ENCODE measurements at regions not wholly inside any gene's neighbourhood (a gene's known extent, or its start where the extent isn't known, plus 50 kb on each side); places are given as distances from the start of the nearest gene placed in this dataset.
A peak's percentile ranks its signal among the peaks of the same experiment; 100 is the strongest.

DNA sequence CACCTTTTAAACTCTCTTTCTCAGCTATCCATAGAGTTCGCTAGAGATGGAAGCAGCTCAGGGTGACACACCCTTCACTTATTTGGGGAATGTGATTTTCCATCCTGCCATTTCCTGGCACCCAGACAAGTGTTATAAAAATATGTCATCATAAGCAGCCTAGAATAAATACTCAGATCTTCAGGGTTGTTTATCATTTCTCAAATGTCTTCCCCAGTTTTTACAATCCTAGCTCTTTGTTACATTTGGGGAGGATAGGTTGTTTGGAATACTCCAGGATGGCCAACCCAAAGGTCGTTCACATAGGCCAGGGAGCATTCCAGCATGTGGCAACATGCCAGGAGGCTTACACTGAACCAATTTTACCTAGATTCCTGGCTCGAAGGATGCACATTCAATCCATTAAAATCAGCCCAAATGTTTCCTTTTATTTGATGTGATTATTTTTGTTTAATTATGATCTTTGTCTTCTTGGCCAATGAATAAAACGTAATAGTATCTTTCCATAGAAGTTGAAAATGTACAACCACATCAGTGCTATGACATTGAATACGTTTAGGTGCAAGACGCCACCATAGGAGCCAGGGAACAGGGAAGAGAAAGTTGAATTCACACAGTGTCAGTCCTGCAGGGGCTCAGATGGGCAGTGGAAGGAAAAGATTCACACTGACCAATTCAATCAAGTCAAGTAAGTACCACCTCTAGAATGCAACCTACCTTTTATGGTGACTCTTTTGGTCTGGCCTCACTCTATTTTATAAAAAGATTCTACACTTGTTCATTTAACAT is 537.7 kb upstream of the MDFIC2 start:
- Mint-ChIP-seq H3K36me3 (ENCODE audit: low read depth) (peaks cover 11% of the 10 kb centered on the region), H3K4me3 (ENCODE audit: unreplicated experiment) (peak overlapping the region; percentile 11), H3K9me3 (ENCODE audit: low read depth) (peaks cover 12% of the 10 kb centered on the region), H3K27ac (ENCODE audit: unreplicated experiment) (peak overlapping the region; percentile 98), H3K4me1 (ENCODE audit: low read depth) (peaks cover 71% of the 10 kb centered on the region), H3K27me3 (ENCODE audit: low read depth) (no peaks in the 10 kb centered on the region)
- TF ChIP-seq, protein P1, sequence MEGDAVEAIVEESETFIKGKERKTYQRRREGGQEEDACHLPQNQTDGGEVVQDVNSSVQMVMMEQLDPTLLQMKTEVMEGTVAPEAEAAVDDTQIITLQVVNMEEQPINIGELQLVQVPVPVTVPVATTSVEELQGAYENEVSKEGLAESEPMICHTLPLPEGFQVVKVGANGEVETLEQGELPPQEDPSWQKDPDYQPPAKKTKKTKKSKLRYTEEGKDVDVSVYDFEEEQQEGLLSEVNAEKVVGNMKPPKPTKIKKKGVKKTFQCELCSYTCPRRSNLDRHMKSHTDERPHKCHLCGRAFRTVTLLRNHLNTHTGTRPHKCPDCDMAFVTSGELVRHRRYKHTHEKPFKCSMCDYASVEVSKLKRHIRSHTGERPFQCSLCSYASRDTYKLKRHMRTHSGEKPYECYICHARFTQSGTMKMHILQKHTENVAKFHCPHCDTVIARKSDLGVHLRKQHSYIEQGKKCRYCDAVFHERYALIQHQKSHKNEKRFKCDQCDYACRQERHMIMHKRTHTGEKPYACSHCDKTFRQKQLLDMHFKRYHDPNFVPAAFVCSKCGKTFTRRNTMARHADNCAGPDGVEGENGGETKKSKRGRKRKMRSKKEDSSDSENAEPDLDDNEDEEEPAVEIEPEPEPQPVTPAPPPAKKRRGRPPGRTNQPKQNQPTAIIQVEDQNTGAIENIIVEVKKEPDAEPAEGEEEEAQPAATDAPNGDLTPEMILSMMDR (IDR thresholded peaks at IDR 0.05) = no peak
- no peak for DNase-seq (ENCODE audit: low spot score)

DNA sequence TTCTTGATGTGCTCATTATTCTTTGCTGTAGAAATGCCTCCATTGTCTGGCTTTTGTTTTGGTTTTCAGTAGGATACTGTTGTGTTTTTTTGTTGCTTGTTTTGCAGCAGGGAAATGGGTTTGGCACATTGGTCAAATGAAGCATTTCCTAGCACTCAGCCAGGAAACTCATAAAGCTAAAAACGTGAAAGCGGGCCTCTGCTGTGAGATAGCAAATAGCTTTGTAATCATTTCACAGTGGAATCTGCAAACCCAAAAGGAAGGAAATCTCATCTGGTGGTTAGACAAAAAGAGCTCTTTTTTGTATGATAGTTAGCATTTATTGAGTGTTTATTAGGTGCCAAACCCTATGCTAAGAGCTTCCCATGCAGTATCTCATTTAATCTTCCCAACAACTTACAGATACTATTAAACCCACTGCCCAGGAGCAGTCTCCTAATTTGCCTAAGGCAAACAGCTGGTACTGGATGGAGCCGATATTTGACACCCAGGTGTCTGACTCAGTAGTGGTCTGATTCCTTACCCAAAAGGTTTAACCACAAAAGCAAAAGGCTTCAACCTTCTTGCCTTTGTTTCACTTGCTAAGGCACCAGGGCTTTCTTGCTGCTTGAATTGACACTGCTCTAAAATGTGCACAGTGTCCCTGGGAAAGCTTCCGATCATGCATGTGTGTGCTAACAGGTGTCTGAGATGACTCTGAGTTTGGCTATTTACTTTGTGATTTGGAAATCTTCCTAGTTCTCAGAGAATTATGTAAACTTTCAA is 527.9 kb upstream of the MDFIC2 start:
- TF ChIP-seq, protein P1 (IDR thresholded peaks at IDR 0.05) = no peak
- DNase-seq (ENCODE audit: low spot score) = no peak

DNA sequence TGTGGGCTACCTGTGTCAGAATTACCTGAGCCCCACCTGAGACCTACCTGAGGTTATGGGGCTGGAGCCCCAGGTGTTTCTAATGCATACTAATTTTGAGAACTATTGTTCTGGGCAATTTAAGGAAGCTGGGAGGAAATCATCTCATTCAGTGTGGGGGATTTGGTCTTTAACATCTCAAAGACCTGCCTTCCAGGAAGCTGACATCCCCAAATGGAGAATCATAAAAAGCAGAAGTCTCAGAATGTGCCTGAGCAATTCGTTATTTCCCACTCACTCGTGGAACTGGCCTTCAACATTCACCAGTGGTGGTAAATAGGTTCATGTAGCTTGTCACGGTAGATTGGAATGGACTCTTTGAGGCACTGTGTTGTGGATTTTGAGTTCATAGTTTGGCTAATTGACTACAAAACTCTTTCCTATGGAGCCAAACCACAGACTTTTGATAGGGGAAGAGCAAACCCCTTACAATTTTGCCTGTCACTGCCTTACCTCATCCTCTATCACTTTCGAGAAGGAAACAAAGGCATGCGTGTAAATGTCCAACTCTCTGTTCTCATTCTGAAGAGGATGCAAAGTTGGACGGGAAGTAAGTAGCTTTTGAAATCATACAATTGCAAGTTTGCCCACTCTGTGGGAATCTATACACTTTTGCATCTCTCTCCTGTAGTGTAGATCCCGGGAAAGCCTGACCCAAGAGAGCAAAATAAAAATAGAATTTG is 521.0 kb upstream of the MDFIC2 start:
- no peak for DNase-seq (ENCODE audit: low spot score)
- peak overlapping the region; percentile 95 for H3K27ac Mint-ChIP-seq (ENCODE audit: unreplicated experiment)
- no peaks in the 10 kb centered on the region for H3K36me3 Mint-ChIP-seq (ENCODE audit: low read depth)
- TF ChIP-seq, protein P1 (IDR thresholded peaks at IDR 0.05) = no peak
- peaks cover 3% of the 10 kb centered on the region for H3K9me3 Mint-ChIP-seq (ENCODE audit: low read depth)
- no peaks in the 10 kb centered on the region for H3K27me3 Mint-ChIP-seq (ENCODE audit: low read depth)
- peaks cover 50% of the 10 kb centered on the region for H3K4me1 Mint-ChIP-seq (ENCODE audit: low read depth)
- no peak overlapping the region for H3K4me3 Mint-ChIP-seq (ENCODE audit: unreplicated experiment)

More for the DNA sequence above, 527.9 kb upstream of the MDFIC2 start:
- no peak overlapping the region for H3K4me3 Mint-ChIP-seq (ENCODE audit: unreplicated experiment)
- no peak overlapping the region for H3K27ac Mint-ChIP-seq (ENCODE audit: unreplicated experiment)
- peaks cover 30% of the 10 kb centered on the region for H3K4me1 Mint-ChIP-seq (ENCODE audit: low read depth)
- H3K9me3 Mint-ChIP-seq (ENCODE audit: low read depth) = peaks cover 3% of the 10 kb centered on the region
- H3K27me3 Mint-ChIP-seq (ENCODE audit: low read depth) = no peaks in the 10 kb centered on the region
- H3K36me3 Mint-ChIP-seq (ENCODE audit: low read depth) = no peaks in the 10 kb centered on the region

DNA sequence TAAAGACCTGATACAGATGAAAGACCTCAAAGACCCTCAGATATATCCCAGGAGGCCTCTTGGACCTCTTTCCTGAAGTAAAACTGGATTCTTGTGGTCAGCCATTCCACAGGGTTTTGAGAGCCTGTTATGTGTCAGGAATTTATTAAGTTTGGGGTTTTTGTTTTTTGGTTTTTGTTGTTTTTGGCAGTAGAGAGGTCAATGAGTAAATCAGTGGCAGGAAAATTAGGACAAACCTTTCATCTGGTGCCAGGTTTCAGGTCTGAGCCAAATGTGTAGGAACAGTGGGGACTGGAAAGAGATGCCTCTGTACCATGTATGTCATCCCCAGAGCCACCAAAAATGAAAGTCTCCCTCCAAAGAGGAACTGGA is 520.4 kb upstream of the MDFIC2 start:
- no peak for DNase-seq (ENCODE audit: low spot score)
- Mint-ChIP-seq H3K27me3 (ENCODE audit: low read depth) (no peaks in the 10 kb centered on the region), H3K4me3 (ENCODE audit: unreplicated experiment) (no peak overlapping the region), H3K27ac (ENCODE audit: unreplicated experiment) (peak overlapping the region; percentile 95), H3K4me1 (ENCODE audit: low read depth) (peaks cover 55% of the 10 kb centered on the region), H3K36me3 (ENCODE audit: low read depth) (no peaks in the 10 kb centered on the region), H3K9me3 (ENCODE audit: low read depth) (peaks cover 3% of the 10 kb centered on the region)
- TF ChIP-seq, protein P1 (IDR thresholded peaks at IDR 0.05) = no peak
